Gastrocnemius medialis (tissue), 4 donors: ENCODE measurements at regions not wholly inside any gene's neighbourhood (a gene's known extent, or its start where the extent isn't known, plus 50 kb on each side); places are given as distances from the start of the nearest gene placed in this dataset.
"Not testable (repeated sequence)": the region's sequence is repeated elsewhere in the genome, so short reads cannot be mapped to it uniquely, and the experiment has no call there.

ENCODE experiments used
- ATAC-seq, 2 donors: fragments of 150-250 bp; one replicate each; pipeline ENCODE4 v1.9.1; 2016
- DNase-seq, 2 donors: peaks; one replicate each; pipeline ENCODE4 v3.0.0-alpha.2; 2019
- H3K27ac ChIP-seq, 4 donors: fragments of 200-600 bp; sonication (generic); 1 replicate in 1 of 4; 2 replicates in 3 of 4; pipeline ENCODE4 v1.5.1; 2016 to 2018; ENCODE audit warnings: mild to moderate bottlenecking in 2 of 4, moderate library complexity in 1 of 4
- H3K27me3 ChIP-seq, 3 donors: fragments of 200-600 bp; sonication (generic) in 2 of 3; 1 replicate in 1 of 3; 2 replicates in 2 of 3; pipeline versions ENCODE4 v1.5.1 to v1.6.0; 2016 to 2019; ENCODE audit warnings: mild to moderate bottlenecking in 1 of 3, moderate library complexity in 1 of 3
- H3K36me3 ChIP-seq, 2 donors: fragments of 200-600 bp; sonication (generic) in 1 of 2; one replicate each; pipeline ENCODE4 v1.5.1; 2017 to 2018
- H3K4me1 ChIP-seq, 2 donors: fragments of 200-600 bp; sonication (generic) in 1 of 2; one replicate each; pipeline ENCODE4 v1.5.1; 2016 to 2017; ENCODE audit warnings: mild to moderate bottlenecking in 2 of 2
- H3K4me3 ChIP-seq, 4 donors: fragments of 200-600 bp; sonication (generic) in 3 of 4; 1 replicate in 1 of 4; 2 replicates in 3 of 4; pipeline ENCODE4 v1.5.1; 2016 to 2019; ENCODE audit warnings: mild to moderate bottlenecking in 2 of 4
- H3K9me3 ChIP-seq, 3 donors: fragments of 200-600 bp; sonication (generic) in 2 of 3; 1 replicate in 1 of 3; 2 replicates in 2 of 3; pipeline ENCODE4 v1.5.1; 2016 to 2019
- POLR2A ChIP-seq, 2 donors: fragments of 450-650 bp; IDR thresholded peaks; one replicate each; pipeline ENCODE4 v1.6.1; 2017; ENCODE audit warnings: antibody characterized with exemption in 2 of 2, mild to moderate bottlenecking in 2 of 2, moderate library complexity in 2 of 2
- in situ Hi-C, 4 donors: fragments of 200-750 bp; cut with MboI; loops; one replicate each; pipeline versions ENCODE4 v1.15.0 to v1.8.0; 2017; ENCODE audit warnings: low sequenced_read_pairs in 4 of 4
- intact Hi-C: fragments of 100-400 bp; cut with DNase I; formaldehyde crosslinking; loops from one replicate; pipeline ENCODE4 v1.15.1; 2023; ENCODE audit warnings: low total_unique reads
- TF ChIP-seq, protein P1 (sequence below), 5 experiments: fragments of 450-650 bp in 3 of 5; fragments of 200-600 bp in 2 of 5; sonication (generic) in 2 of 5; IDR thresholded peaks in 4 of 5; conservative IDR thresholded peaks in 1 of 5; 1 replicate in 4 of 5; 2 replicates in 1 of 5; pipeline ENCODE4 v1.5.1; 2016 to 2019; ENCODE audit warnings: antibody characterized with exemption in 5 of 5, mild to moderate bottlenecking in 3 of 5, moderate library complexity in 3 of 5

DNA sequence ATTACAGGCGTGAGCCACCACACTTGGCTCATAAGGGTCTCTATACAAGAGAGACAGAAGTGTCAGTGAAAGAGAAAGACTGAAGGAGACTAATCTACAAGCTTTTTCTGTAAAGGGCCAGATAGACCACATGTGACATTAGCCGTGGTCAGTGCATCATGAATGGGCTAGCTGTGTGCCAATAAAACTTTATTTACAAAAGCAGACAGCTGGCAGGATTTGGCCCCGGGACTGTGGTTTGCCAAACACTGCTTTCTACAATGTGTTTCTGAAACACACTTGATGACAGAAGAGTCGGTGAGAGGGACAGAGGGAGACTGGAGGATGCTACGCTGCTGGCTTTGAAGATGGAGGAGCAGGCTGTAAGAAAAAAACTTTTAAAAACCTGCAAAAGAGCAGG, 285.4 kb downstream of the TFAP2C start:
- Histone ChIP-seq H3K27me3 (no peaks in the 10 kb centered on the region), H3K4me1 (no peaks in the 10 kb centered on the region), H3K4me3 (no peak overlapping the region), H3K36me3 (no peaks in the 10 kb centered on the region), H3K9me3 (no peaks in the 10 kb centered on the region), H3K27ac (no peak overlapping the region)
- in situ Hi-C loops (no loop called here), intact Hi-C loops (no loop called here)
- ATAC-seq, result no peak
- DNase-seq, result no peak
- TF ChIP-seq, protein P1, sequence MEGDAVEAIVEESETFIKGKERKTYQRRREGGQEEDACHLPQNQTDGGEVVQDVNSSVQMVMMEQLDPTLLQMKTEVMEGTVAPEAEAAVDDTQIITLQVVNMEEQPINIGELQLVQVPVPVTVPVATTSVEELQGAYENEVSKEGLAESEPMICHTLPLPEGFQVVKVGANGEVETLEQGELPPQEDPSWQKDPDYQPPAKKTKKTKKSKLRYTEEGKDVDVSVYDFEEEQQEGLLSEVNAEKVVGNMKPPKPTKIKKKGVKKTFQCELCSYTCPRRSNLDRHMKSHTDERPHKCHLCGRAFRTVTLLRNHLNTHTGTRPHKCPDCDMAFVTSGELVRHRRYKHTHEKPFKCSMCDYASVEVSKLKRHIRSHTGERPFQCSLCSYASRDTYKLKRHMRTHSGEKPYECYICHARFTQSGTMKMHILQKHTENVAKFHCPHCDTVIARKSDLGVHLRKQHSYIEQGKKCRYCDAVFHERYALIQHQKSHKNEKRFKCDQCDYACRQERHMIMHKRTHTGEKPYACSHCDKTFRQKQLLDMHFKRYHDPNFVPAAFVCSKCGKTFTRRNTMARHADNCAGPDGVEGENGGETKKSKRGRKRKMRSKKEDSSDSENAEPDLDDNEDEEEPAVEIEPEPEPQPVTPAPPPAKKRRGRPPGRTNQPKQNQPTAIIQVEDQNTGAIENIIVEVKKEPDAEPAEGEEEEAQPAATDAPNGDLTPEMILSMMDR (IDR thresholded peaks at IDR 0.05 in 4 of 5, conservative IDR thresholded peaks at IDR 0.05 in 1 of 5), result no peak
- no peak for TF ChIP-seq POLR2A (IDR thresholded peaks at IDR 0.05)

DNA sequence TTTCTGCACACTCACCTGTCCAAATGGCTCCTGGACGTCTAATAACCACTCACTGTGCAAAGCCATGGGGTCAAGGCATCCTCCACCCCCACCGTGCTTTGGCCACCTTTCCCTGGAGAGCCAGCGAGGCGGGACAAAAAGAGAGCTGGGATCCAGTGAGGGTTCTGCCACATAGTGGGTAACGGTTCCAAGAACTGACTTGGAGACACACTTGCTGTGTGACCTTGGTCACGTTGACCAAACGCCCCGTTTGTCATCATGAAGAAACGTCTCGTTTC, 287.2 kb downstream of the TFAP2C start:
- DNase-seq (no peak), ATAC-seq (no peak)
- H3K4me1 ChIP-seq, result no peaks in the 10 kb centered on the region
- in situ Hi-C loops, result no loop called here
- no peaks in the 10 kb centered on the region for H3K36me3 ChIP-seq
- H3K4me3 ChIP-seq, result no peak overlapping the region
- TF ChIP-seq, protein P1 (IDR thresholded peaks at IDR 0.05 in 4 of 5, conservative IDR thresholded peaks at IDR 0.05 in 1 of 5), result no peak
- no peak for TF ChIP-seq POLR2A (IDR thresholded peaks at IDR 0.05)
- no peak overlapping the region for H3K27ac ChIP-seq
- intact Hi-C loops, result no loop called here
- no peaks in the 10 kb centered on the region for H3K27me3 ChIP-seq
- H3K9me3 ChIP-seq, result no peaks in the 10 kb centered on the region

DNA sequence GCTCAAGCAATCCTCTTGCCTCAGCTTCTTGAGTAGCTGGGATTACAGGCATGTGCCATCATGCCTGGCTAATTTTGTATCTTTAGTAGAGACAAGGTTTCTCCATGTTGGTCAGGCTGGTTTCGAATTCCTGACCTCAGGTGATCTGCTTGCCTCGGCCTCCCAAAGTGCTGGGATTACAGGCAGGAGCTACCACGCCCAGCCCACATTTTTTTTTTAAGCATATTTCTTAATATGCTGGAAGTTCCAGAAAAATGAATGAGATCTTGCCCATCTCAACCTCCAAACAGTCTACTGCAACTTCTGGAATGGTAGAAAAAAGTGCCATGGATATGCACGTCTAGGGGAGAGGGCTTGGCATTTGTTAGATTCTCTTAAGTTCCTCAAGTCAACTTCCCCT, 290.9 kb downstream of the TFAP2C start:
- ATAC-seq, H3K4me1 ChIP-seq, H3K9me3 ChIP-seq, H3K4me3 ChIP-seq, intact Hi-C loops, H3K36me3 ChIP-seq, DNase-seq, in situ Hi-C loops, H3K27ac ChIP-seq: not testable (repeated sequence)
- peaks cover 17 to 26% (median 18%) of the 10 kb centered on the region in 3 donors for H3K27me3 ChIP-seq

DNA sequence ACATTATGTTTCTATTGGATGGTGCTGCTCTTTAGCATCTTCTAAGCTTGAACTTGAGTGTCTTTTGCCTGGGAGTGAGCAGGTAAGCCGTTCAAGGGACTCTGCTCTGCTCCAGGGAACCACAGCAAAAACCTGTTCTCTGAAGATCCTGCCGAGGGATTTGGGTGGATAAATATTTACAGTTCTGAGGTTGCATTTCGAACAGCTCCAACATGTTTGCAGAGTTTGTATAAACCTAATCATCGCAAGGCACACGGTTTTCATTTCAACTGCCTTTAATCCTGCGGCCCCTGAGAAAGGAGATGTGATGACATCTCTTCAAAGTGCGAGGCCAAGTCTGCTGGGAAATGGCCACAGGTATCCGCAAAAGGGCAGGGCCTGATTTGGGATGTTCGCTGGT, 293.4 kb downstream of the TFAP2C start:
- DNase-seq (no peak), ATAC-seq (no peak)
- in situ Hi-C loops, result no loop called here
- H3K36me3 ChIP-seq, result no peaks in the 10 kb centered on the region
- peaks cover 39 to 50% (median 42%) of the 10 kb centered on the region in 3 donors for H3K27me3 ChIP-seq
- intact Hi-C loops, result no loop called here
- peaks cover 5 to 8% of the 10 kb centered on the region in 2 donors for H3K4me1 ChIP-seq
- no peak overlapping the region for H3K27ac ChIP-seq
- TF ChIP-seq POLR2A (IDR thresholded peaks at IDR 0.05), result no peak
- TF ChIP-seq, protein P1 (IDR thresholded peaks at IDR 0.05 in 4 of 5, conservative IDR thresholded peaks at IDR 0.05 in 1 of 5), result no peak
- no peak overlapping the region for H3K4me3 ChIP-seq
- H3K9me3 ChIP-seq, result no peaks in the 10 kb centered on the region

DNA sequence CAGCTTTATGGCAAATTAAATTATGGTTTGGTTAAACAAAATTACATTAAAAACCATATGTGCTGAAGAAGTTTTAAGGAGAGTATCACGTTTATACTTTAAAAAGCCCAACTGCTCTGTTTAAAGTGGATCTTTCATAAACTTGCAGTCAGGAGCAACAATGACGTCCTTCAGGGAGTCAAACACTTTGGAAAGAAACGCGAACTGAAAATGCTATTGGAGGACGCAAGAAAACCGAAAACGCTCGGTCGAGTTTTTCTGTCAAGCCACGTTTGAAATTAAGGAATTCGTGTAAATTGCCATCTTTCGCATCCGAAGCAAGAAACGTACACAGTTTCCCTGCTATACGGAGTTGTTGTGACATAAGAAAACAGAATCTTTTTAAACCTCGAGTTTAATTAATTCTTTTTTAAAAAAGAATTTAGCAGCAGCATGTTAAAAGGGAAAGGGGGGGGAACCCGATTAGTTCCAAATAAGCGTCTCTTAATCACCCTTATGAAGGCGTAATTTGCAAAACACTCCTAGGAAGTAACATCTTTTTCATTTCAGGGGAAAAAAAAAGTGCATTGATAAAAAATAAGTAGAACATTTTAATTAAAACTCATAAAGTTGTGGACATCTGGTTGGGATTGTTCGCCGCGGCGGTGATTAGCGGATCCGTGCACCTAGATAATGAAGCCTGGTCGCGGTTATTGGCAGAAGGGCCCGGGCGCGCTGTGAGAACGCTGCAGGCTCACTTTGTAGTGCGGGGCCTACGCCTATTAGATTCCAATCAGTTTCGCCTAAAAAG, 295.4 kb downstream of the TFAP2C start:
- Histone ChIP-seq H3K27ac (no peak overlapping the region), H3K36me3 (no peaks in the 10 kb centered on the region), H3K27me3 (peaks cover 52 to 67% (median 58%) of the 10 kb centered on the region in 3 donors), H3K9me3 (no peaks in the 10 kb centered on the region), H3K4me3 (peak overlapping the region in 1 of 4 donors; percentile 40), H3K4me1 (peaks cover 5 to 8% of the 10 kb centered on the region in 2 donors)
- intact Hi-C loops, result no loop called here
- TF ChIP-seq, protein P1 (IDR thresholded peaks at IDR 0.05 in 4 of 5, conservative IDR thresholded peaks at IDR 0.05 in 1 of 5), result no peak
- no peak for TF ChIP-seq POLR2A (IDR thresholded peaks at IDR 0.05)
- in situ Hi-C loops, result no loop called here
- ATAC-seq (no peak), DNase-seq (no peak)
